Skeletal muscle tissue (tissue), 3 donors: ENCODE measurements at regions not wholly inside any gene's neighbourhood (a gene's known extent, or its start where the extent isn't known, plus 50 kb on each side); places are given as distances from the start of the nearest gene placed in this dataset.

ENCODE experiments used
- H3K27ac ChIP-seq: one replicate; pipeline ENCODE4 v1.7.0; 2013; ENCODE audit warnings: mild to moderate bottlenecking, low read depth, low read length, inconsistent platforms
- H3K27me3 ChIP-seq, 3 donors: one replicate each; pipeline ENCODE4 v1.7.0; 2013; ENCODE audit warnings: low read length in 3 of 3; ENCODE audit not compliant: control insufficient read depth in 3 of 3, insufficient read depth in 3 of 3
- H3K36me3 ChIP-seq, 3 donors: one replicate each; pipeline ENCODE4 v1.7.0; 2013; ENCODE audit warnings: low read length in 3 of 3; ENCODE audit not compliant: control insufficient read depth in 3 of 3, insufficient read depth in 3 of 3
- H3K4me1 ChIP-seq, 3 donors: one replicate each; pipeline ENCODE4 v1.7.0; 2013; ENCODE audit warnings: low read length in 3 of 3, mild to moderate bottlenecking in 3 of 3; ENCODE audit not compliant: control insufficient read depth in 3 of 3, insufficient read depth in 3 of 3
- H3K4me3 ChIP-seq, 3 donors: one replicate each; pipeline ENCODE4 v1.7.0; 2013; ENCODE audit warnings: low read length in 3 of 3
- H3K9ac ChIP-seq, 3 donors: one replicate each; pipeline ENCODE4 v1.7.0; 2013; ENCODE audit warnings: low read length in 3 of 3, mild to moderate bottlenecking in 3 of 3, moderate library complexity in 2 of 3, low read depth in 1 of 3
- H3K9me3 ChIP-seq, 3 donors: one replicate each; pipeline ENCODE4 v1.7.0; 2013; ENCODE audit warnings: low read length in 3 of 3; ENCODE audit not compliant: control insufficient read depth in 3 of 3
- donor health status: Osteomylitis.

DNA sequence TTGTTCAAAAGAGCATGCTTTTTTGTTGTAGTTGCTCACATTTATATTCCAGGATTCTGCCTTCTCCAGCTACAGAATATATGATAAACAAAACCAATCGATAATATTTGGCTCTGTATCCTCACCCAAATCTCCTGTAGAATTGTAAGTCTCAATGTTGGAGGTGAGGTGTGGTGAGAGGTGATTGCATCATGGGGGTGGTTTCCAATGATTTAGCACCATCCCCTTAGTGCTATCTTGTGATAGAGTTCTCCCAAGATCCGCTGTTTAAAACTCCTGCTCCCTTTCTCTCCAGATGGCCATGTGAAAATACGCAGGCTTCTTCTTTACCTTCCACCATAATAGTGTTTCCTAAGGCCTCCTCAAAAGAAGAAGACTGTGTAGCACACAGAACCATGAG, 98.7 kb upstream of the SCN7A start:
- no peaks in the 10 kb centered on the region for H3K36me3 ChIP-seq
- no peak overlapping the region for H3K9ac ChIP-seq
- no peaks in the 10 kb centered on the region for H3K4me1 ChIP-seq
- H3K9me3 ChIP-seq = peaks cover 0 to 2% (median 0%) of the 10 kb centered on the region in 3 donors
- H3K4me3 ChIP-seq = no peak overlapping the region
- no peaks in the 10 kb centered on the region for H3K27me3 ChIP-seq
- H3K27ac ChIP-seq = no peak overlapping the region

DNA sequence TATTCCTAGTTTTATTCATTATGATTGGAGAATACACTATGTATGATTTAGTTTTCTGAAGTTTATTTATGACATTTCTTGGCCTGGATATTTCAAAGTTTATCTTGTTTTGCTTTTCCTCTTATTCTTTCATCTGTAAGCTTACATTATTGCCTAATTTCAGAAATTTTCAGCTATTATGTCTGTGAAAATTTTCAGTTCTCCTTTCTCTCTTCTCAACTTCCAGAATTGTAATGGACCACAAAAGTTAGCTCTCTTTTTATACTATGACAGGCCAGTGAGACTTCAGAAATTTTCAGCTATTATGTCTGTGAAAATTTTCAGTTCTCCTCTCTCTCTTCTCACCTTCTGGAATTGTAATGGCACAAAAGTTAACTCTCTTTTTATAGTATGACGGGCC, 97.2 kb upstream of the SCN7A start:
- no peaks in the 10 kb centered on the region for H3K9me3 ChIP-seq
- H3K4me1 ChIP-seq = no peaks in the 10 kb centered on the region
- H3K36me3 ChIP-seq = no peaks in the 10 kb centered on the region
- H3K4me3 ChIP-seq = no peak overlapping the region
- H3K9ac ChIP-seq = no peak overlapping the region
- H3K27me3 ChIP-seq = no peaks in the 10 kb centered on the region
- H3K27ac ChIP-seq = no peak overlapping the region

DNA sequence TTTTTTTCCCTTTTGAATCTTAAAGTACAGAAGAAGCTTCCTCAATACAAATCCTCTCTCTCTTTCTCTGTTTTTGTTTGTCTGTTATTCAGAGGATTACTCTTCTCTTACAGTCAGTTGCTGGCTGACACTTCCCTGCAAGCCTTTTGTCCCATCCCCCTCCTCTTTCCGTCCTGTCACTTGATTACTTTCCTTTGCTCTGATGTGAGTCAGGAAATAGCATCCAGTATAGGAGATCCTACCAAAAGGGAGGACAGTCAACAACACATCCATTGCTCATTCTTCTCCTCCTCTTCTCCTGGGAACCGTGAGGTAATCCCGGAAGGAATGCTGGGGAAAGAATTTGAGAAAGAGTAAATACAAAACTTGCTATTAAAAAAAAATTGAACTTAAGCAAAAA, 79.3 kb upstream of the SCN7A start:
- Histone ChIP-seq H3K4me3 (no peak overlapping the region), H3K27ac (no peak overlapping the region), H3K27me3 (no peaks in the 10 kb centered on the region), H3K36me3 (no peaks in the 10 kb centered on the region), H3K9ac (no peak overlapping the region), H3K9me3 (no peaks in the 10 kb centered on the region), H3K4me1 (no peaks in the 10 kb centered on the region)

DNA sequence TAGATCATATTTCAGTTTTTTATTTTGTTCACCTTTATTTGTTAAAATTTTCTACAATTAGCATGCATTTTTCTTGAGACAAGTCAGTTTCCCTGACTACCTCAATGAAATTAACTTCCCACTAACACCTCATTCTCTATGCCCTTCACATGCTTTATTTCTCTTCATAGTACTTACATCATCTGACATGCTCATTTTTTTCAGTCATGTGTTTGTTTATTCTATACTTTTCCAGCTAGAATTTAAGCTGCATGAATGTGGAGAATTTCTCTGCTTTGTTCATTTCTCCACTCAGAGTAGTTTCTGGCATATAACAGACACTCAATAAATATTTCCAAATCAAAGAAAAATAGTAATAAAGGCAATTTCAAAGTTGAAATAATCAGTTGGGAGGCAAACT, 78.9 kb upstream of the SCN7A start:
- Histone ChIP-seq H3K4me3 (no peak overlapping the region), H3K4me1 (no peaks in the 10 kb centered on the region), H3K9me3 (no peaks in the 10 kb centered on the region), H3K36me3 (no peaks in the 10 kb centered on the region), H3K27me3 (no peaks in the 10 kb centered on the region), H3K9ac (no peak overlapping the region), H3K27ac (no peak overlapping the region)

DNA sequence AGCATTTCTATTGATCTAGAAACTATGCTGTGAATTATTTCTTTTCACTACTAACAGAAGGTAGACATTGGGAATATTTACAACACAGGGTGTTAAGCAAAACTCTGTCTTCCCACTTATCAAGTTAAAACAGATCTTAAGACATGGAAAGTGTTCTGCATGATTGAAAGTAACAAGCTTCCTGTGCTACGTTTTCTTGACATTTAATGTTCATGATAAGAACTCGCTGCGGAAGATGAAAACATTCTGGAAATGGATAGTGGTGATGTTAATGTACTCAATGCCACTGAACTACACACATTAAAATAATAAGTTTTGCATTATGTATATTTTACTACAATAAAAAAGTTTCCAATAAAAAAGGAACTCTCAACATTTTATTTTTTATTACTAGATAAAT, 74.4 kb upstream of the SCN7A start:
- no peak overlapping the region for H3K4me3 ChIP-seq
- no peaks in the 10 kb centered on the region for H3K4me1 ChIP-seq
- no peaks in the 10 kb centered on the region for H3K36me3 ChIP-seq
- H3K9me3 ChIP-seq = no peaks in the 10 kb centered on the region
- H3K27me3 ChIP-seq = no peaks in the 10 kb centered on the region
- no peak overlapping the region for H3K9ac ChIP-seq
- H3K27ac ChIP-seq = no peak overlapping the region

DNA sequence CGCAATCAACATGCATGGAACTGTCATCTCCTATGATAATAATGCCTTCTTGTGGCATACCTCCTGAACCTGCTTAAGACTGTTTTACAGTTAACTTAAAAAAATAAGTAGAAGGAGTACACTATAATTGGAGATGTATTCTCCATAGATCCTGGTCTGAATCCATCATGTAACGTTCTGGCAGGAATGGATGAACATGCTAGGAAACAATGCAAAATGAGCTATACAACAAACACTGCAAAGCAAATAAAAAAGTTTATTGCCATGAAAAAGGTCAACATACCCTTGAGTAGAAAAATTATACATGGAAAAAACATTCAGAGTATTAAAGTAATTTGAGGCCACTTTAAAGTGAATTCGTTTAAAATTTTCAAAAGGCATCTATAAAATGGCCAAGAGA, 71.5 kb upstream of the SCN7A start:
- Histone ChIP-seq H3K4me1 (no peaks in the 10 kb centered on the region), H3K27ac (no peak overlapping the region), H3K36me3 (no peaks in the 10 kb centered on the region), H3K9ac (no peak overlapping the region), H3K9me3 (no peaks in the 10 kb centered on the region), H3K4me3 (no peak overlapping the region), H3K27me3 (no peaks in the 10 kb centered on the region)

DNA sequence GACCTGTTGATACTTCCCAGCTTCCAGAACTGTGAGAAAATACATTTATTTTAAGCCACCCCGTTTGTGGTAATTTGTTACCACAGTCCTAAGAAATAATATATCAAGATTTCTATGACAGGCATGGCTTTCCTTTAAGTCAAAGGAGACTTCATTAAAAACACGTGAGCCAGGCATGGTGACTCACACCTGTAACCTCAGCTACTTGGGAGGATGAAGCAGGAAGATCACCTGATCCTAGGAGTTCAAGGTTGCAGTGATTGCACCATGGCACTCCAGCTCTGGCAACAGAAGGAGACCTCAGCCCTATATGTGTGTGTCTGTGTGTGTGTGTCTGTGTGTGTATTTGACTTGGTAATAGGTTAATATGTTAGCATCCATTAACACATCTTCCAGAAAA, 69.8 kb upstream of the SCN7A start:
- Histone ChIP-seq H3K36me3 (no peaks in the 10 kb centered on the region), H3K9me3 (no peaks in the 10 kb centered on the region), H3K27ac (no peak overlapping the region), H3K27me3 (no peaks in the 10 kb centered on the region), H3K9ac (no peak overlapping the region), H3K4me3 (no peak overlapping the region), H3K4me1 (no peaks in the 10 kb centered on the region)

DNA sequence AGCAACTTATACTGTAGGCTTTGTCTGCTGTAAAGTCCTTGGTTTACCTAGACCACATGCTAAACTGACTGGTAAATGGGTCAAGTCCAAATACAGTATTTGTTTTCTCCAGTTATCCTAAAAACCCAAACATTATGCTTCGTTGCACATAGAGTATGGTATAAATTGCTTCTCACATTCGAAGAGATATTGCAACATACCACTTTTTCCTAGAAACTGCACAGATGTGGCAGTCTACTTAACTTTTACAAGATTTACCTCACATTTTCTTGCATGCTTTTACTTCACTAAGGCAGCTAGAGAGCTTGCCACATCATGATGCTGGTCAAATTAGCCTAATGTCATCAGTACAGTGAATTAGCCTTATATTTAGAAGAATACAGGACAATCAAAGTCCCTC, 66.0 kb upstream of the SCN7A start:
- no peaks in the 10 kb centered on the region for H3K9me3 ChIP-seq
- no peak overlapping the region for H3K9ac ChIP-seq
- no peak overlapping the region for H3K4me3 ChIP-seq
- H3K36me3 ChIP-seq = no peaks in the 10 kb centered on the region
- no peak overlapping the region for H3K27ac ChIP-seq
- no peaks in the 10 kb centered on the region for H3K27me3 ChIP-seq
- H3K4me1 ChIP-seq = no peaks in the 10 kb centered on the region

DNA sequence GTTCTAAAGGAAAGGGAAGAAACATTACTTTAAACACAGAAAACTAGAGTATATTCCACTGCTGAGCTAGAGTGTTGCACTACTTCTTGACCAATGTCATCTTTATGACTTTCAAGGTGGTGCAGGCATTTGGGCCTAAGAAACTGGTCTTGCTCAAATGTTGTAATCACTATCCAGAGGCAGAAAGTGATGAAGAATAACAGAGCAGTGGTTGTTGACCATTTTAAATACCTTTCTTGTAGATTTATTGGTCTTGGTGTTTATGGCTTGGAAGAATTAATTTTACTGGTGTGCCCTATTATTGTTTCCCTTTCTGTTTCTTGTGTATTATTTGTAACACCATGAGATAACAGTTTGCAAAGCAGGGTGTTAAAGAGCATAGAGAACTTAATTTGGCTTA, 56.9 kb upstream of the SCN7A start:
- no peaks in the 10 kb centered on the region for H3K9me3 ChIP-seq
- H3K27ac ChIP-seq = no peak overlapping the region
- no peaks in the 10 kb centered on the region for H3K27me3 ChIP-seq
- no peaks in the 10 kb centered on the region for H3K36me3 ChIP-seq
- H3K4me1 ChIP-seq = no peaks in the 10 kb centered on the region
- H3K4me3 ChIP-seq = no peak overlapping the region
- H3K9ac ChIP-seq = no peak overlapping the region

DNA sequence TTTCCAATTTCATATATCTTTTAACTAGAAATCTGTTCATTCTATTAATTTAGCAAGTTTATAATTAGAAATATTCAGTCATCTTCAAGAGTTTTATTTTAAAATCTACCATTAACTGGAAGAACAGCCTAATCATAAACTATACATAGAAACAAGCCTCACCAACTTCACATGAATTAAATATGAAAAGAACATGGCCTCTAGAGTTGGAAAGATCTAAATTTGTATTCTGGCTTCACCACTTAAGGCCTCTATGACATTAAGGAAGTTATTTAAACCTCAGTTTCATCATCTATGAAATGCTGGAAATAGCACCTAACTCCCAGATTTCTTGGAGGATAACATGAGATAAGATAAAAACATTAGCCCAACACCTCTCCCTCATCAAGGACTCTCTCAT, 51.4 kb upstream of the SCN7A start:
- H3K9me3 ChIP-seq = no peaks in the 10 kb centered on the region
- H3K27me3 ChIP-seq = no peaks in the 10 kb centered on the region
- H3K4me3 ChIP-seq = no peak overlapping the region
- no peaks in the 10 kb centered on the region for H3K4me1 ChIP-seq
- no peak overlapping the region for H3K9ac ChIP-seq
- H3K27ac ChIP-seq = no peak overlapping the region
- H3K36me3 ChIP-seq = no peaks in the 10 kb centered on the region
